ENCODE measurements at regions not wholly inside any gene's neighbourhood (a gene's known extent, or its start where the extent isn't known, plus 50 kb on each side); places are given as distances from the start of the nearest gene placed in this dataset.

DNA sequence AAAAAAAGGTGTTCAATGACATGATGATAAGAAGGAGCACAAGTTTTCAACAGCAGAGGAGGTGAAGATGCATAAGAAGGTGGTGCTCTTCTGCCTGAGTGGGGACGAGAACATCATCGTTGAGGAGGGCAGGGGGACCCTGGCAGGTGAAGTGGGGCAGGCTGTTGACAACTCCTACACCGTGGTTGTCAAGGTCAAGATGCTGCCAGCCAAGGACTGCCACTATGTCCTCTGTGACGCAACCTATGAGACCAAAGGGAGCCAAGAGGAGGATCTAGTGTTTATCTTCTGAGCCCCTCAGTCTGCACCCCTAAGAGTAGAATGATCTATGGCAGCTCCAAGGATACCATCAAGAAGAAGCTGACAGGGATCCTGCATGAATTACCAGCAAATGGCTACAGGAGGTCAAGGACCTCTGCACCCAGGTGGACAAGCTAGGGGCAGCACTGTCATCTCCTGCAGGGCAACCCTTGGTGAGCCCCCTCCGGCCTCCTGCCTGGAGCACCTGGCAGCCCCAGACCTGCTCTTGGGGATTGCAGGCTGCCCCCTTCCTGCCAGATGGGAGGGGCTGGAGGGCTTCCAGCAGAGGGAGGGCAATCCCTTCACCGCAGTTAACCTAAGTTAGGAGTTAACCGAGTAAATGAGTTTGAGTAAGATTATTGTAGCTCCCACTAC lies 80.5 kb downstream of the ZNF281 start:
- intact Hi-C loops (cut with DNase I): no loop called here
- Histone ChIP-seq H3K27ac (no peak overlapping the region), H3K4me3 (no peak overlapping the region), H3K9me3 (no peaks in the 10 kb centered on the region), H3K4me1 (peaks cover 0 to 3% (median 0%) of the 10 kb centered on the region in 4 donors), H3K36me3 (no peaks in the 10 kb centered on the region), H3K27me3 (no peaks in the 10 kb centered on the region)
- DNase-seq: no peak
- TF ChIP-seq POLR2AphosphoS5 (IDR thresholded peaks at IDR 0.05): no peak
- TF ChIP-seq, protein P1, sequence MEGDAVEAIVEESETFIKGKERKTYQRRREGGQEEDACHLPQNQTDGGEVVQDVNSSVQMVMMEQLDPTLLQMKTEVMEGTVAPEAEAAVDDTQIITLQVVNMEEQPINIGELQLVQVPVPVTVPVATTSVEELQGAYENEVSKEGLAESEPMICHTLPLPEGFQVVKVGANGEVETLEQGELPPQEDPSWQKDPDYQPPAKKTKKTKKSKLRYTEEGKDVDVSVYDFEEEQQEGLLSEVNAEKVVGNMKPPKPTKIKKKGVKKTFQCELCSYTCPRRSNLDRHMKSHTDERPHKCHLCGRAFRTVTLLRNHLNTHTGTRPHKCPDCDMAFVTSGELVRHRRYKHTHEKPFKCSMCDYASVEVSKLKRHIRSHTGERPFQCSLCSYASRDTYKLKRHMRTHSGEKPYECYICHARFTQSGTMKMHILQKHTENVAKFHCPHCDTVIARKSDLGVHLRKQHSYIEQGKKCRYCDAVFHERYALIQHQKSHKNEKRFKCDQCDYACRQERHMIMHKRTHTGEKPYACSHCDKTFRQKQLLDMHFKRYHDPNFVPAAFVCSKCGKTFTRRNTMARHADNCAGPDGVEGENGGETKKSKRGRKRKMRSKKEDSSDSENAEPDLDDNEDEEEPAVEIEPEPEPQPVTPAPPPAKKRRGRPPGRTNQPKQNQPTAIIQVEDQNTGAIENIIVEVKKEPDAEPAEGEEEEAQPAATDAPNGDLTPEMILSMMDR (IDR thresholded peaks at IDR 0.05): no peak
- no peak for TF ChIP-seq POLR2A (IDR thresholded peaks at IDR 0.05)
- TF ChIP-seq EP300 (IDR thresholded peaks at IDR 0.05): no peak
- 88 to 91% methylated on average over 7 of the region's 7 CpGs for WGBS, 2 donors

DNA sequence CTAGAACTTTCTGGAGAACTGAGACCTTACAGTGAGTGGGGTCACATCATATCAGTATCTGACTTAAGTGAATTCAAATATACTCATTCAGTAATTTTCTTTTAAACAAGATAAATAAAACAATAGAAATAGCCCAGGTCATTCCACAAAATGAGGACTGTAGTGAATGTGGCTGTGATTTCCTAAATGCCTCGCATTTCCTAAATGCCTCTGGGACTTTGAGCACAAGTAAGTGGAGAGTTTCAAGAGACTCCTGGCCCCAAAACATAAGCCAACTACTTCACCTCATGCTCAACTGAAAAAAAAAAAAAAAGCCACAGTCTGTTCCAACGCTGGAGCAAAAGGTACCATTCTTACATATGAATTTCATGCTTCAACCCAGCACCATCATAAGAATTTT lies 81.5 kb downstream of the ZNF281 start:
- intact Hi-C loops (cut with DNase I): no loop called here
- Histone ChIP-seq H3K36me3 (no peaks in the 10 kb centered on the region), H3K4me1 (peaks cover 0 to 3% (median 0%) of the 10 kb centered on the region in 4 donors), H3K27me3 (no peaks in the 10 kb centered on the region), H3K9me3 (no peaks in the 10 kb centered on the region), H3K27ac (no peak overlapping the region), H3K4me3 (no peak overlapping the region)
- DNase-seq: no peak
- WGBS, 2 donors: 86 to 90% methylated on average over 2 of the region's 2 CpGs
- TF ChIP-seq POLR2AphosphoS5 (IDR thresholded peaks at IDR 0.05) (no peak), POLR2A (IDR thresholded peaks at IDR 0.05) (no peak), EP300 (IDR thresholded peaks at IDR 0.05) (no peak)
- TF ChIP-seq, protein P1 (IDR thresholded peaks at IDR 0.05): no peak

DNA sequence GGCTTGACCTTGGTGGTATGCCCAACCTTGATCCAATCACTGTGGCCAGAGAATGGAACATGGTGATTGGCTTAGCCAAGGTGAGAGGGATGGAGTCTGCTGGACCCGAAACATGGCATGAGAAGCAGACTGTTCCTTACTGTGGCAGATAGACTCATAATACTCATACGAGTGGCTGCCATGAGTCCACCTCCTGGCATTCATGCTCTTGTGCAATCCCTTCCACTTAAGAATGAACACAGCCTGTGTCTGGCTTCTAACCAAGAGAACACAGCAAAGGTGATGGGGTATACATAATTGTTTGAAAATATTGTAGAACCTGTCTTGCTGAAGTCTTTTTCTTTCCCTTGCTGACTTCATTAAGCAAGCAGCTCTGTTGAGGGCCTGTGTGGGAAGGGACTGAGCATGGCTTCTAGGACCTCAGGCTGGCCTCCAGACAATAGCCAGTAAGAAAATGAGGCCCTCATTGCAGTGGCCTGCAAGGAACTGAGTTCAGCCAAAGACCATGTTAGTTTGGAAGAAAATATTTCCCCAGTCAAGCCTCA lies 85.9 kb downstream of the ZNF281 start:
- no peak overlapping the region for H3K4me3 ChIP-seq
- H3K36me3 ChIP-seq: no peaks in the 10 kb centered on the region
- no peak overlapping the region for H3K27ac ChIP-seq
- H3K4me1 ChIP-seq: peaks cover 0 to 20% (median 6%) of the 10 kb centered on the region in 4 donors
- no peaks in the 10 kb centered on the region for H3K27me3 ChIP-seq
- intact Hi-C loops (cut with DNase I): no loop called here
- WGBS, 2 donors: 78 to 94% methylated on average over 2 of the region's 2 CpGs
- DNase-seq: no peak
- TF ChIP-seq, protein P1 (IDR thresholded peaks at IDR 0.05): no peak
- TF ChIP-seq POLR2A (IDR thresholded peaks at IDR 0.05) (no peak), EP300 (IDR thresholded peaks at IDR 0.05) (no peak), POLR2AphosphoS5 (IDR thresholded peaks at IDR 0.05) (no peak)
- H3K9me3 ChIP-seq: no peaks in the 10 kb centered on the region

DNA sequence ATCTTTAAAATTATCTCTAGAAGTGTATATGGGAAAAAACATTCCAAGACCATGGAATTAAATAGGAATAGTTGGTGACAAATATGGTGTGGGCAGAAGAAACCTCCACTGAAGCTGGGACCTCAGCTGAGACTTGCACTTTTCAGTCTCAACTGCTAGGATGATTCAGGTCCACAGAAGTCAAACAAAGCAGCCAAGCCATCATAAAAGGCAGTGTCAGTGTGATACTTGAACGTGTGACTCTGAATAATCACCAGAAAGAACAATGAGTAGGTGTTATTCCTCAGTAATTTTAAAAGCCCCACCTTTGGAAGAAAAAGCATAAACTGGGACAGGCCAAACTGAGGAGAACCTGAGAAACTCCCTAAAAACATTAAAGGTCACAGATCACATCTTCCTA lies 90.7 kb downstream of the ZNF281 start:
- TF ChIP-seq, protein P1 (IDR thresholded peaks at IDR 0.05): no peak
- TF ChIP-seq POLR2AphosphoS5 (IDR thresholded peaks at IDR 0.05) (no peak), EP300 (IDR thresholded peaks at IDR 0.05) (no peak), POLR2A (IDR thresholded peaks at IDR 0.05) (no peak)
- H3K27me3 ChIP-seq: no peaks in the 10 kb centered on the region
- H3K9me3 ChIP-seq: no peaks in the 10 kb centered on the region
- peak overlapping the region in 2 of 4 donors; percentile 11 to 35 for H3K27ac ChIP-seq
- no peaks in the 10 kb centered on the region for H3K36me3 ChIP-seq
- 13 to 52% methylated on average over 1 of the region's 1 CpG for WGBS, 2 donors
- DNase-seq: no peak
- no peak overlapping the region for H3K4me3 ChIP-seq
- intact Hi-C loops (cut with DNase I): no loop called here
- H3K4me1 ChIP-seq: peaks cover 0 to 26% (median 17%) of the 10 kb centered on the region in 4 donors
